ENCODE measurements at regions not wholly inside any gene's neighbourhood (a gene's known extent, or its start where the extent isn't known, plus 50 kb on each side); places are given as distances from the start of the nearest gene placed in this dataset.

DNA sequence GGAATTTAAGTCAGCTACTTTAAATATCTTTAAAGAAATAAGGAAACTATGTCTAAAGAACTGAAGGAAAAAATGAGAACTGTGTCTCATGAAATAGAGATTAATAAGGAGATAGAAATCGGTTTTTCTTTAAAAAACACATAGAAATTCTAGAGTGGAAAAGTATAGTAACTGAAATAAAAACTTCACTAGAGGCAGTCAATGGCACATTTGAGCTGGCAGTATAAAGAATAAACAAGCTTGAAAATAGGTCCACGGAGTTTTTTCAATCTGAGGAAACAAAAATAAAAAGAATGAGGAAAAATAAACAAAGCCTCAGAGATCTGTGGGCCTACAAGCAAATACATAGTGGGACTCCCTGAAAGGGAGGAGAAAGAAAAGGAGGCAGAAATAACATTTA, 127.5 kb downstream of the TWIST2 start:
- H3K9me3 ChIP-seq: no peaks in the 10 kb centered on the region
- intact Hi-C loops (cut with DNase I; ENCODE audit: low total_unique reads): no loop called here
- peaks cover 0 to 14% (median 4%) of the 10 kb centered on the region in 4 donors for H3K4me1 ChIP-seq
- no peak overlapping the region for H3K4me3 ChIP-seq
- TF ChIP-seq, protein P1, sequence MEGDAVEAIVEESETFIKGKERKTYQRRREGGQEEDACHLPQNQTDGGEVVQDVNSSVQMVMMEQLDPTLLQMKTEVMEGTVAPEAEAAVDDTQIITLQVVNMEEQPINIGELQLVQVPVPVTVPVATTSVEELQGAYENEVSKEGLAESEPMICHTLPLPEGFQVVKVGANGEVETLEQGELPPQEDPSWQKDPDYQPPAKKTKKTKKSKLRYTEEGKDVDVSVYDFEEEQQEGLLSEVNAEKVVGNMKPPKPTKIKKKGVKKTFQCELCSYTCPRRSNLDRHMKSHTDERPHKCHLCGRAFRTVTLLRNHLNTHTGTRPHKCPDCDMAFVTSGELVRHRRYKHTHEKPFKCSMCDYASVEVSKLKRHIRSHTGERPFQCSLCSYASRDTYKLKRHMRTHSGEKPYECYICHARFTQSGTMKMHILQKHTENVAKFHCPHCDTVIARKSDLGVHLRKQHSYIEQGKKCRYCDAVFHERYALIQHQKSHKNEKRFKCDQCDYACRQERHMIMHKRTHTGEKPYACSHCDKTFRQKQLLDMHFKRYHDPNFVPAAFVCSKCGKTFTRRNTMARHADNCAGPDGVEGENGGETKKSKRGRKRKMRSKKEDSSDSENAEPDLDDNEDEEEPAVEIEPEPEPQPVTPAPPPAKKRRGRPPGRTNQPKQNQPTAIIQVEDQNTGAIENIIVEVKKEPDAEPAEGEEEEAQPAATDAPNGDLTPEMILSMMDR (IDR thresholded peaks at IDR 0.05): no peak
- peaks cover 0 to 12% of the 10 kb centered on the region in 2 donors for H3K27me3 ChIP-seq
- H3K36me3 ChIP-seq: no peaks in the 10 kb centered on the region
- no peak overlapping the region for H3K27ac ChIP-seq
- no peak for DNase-seq

DNA sequence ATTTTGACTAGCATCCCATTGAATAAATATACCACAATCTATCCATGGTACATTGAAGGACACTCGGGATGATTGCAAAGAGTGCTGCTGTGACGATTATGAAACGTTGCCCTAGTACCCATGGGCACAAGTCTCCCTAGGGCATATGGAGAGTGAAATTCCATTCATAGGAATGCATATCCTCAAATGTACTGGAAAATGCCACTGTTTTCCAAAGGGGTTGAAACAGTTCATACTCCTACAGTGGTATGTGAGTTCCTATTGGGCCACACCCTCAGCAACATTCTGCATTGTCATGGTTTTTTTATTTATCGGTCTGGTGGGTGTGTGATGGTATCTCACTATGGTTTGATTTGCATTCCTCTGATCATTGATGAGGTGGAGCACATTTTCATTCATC, 130.6 kb downstream of the TWIST2 start:
- Histone ChIP-seq H3K9me3 (no peaks in the 10 kb centered on the region), H3K4me1 (peaks cover 0 to 12% (median 1%) of the 10 kb centered on the region in 4 donors), H3K27me3 (no peaks in the 10 kb centered on the region), H3K4me3 (no peak overlapping the region), H3K27ac (no peak overlapping the region), H3K36me3 (no peaks in the 10 kb centered on the region)
- DNase-seq: no peak
- TF ChIP-seq, protein P1 (IDR thresholded peaks at IDR 0.05): no peak
- intact Hi-C loops (cut with DNase I; ENCODE audit: low total_unique reads): no loop called here

DNA sequence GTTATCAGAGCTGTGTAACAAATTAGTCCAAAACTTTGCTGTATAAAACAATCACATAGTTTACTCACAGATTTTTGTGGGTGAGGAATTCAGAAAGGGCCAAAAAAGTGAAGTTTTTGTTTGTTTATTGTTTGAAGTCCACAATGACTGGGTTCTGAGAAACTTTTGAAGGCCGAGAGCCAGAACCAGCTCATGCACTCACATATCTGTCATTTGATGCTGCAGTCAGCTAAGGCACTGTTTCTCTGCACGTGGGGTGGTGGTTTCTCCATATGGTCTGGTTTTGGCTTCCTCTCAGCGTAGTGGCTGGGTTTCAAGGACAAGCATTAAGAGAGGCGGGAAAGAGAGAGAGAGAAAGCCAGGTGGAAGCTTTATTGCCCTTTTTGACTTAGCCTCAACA, 131.8 kb downstream of the TWIST2 start:
- H3K27me3 ChIP-seq: no peaks in the 10 kb centered on the region
- TF ChIP-seq, protein P1 (IDR thresholded peaks at IDR 0.05): no peak
- H3K27ac ChIP-seq: no peak overlapping the region
- intact Hi-C loops (cut with DNase I; ENCODE audit: low total_unique reads): no loop called here
- H3K36me3 ChIP-seq: no peaks in the 10 kb centered on the region
- H3K9me3 ChIP-seq: no peaks in the 10 kb centered on the region
- H3K4me3 ChIP-seq: no peak overlapping the region
- H3K4me1 ChIP-seq: peaks cover 0 to 4% (median 0%) of the 10 kb centered on the region in 4 donors
- no peak for DNase-seq

DNA sequence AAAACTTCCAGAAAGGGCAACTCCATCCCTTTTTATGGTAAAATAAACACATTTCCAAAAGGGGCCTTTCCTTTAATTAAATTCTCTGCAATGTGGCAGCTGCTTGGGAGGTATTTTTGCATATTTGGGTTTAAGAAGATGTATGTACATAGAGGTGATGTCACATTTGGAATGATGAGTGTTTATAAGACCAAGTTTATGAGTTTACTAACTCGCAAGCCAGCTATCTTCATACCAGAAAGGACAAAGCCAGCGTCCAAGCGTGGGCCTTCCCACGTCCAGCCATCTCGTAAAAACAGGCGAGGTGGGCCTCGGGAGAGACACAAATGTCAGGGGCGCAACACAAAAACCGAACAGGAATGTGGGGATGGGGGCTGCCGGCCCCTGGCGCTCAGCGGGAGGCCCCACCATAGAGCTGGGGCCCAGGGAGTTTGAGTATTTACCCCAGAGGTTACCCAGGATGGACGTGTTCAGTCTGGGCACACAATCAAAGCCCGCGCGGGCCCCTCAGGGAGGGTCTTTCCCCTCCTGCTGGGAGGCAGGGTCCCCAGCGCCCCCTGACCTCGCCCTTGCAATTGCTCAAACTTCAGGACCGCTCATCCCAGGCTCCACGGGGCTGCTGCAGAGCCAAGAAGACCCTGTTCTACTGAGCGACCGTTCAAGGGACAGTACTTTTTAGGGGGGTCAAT, 137.3 kb downstream of the TWIST2 start:
- DNase-seq: peak in 1 of 2 donors; percentile 38
- H3K36me3 ChIP-seq: no peaks in the 10 kb centered on the region
- no peaks in the 10 kb centered on the region for H3K4me1 ChIP-seq
- intact Hi-C loops (cut with DNase I; ENCODE audit: low total_unique reads): no loop called here
- no peak overlapping the region for H3K4me3 ChIP-seq
- no peak overlapping the region for H3K27ac ChIP-seq
- H3K27me3 ChIP-seq: peaks cover 0 to 13% of the 10 kb centered on the region in 2 donors
- H3K9me3 ChIP-seq: no peaks in the 10 kb centered on the region
- TF ChIP-seq, protein P1 (IDR thresholded peaks at IDR 0.05): no peak

DNA sequence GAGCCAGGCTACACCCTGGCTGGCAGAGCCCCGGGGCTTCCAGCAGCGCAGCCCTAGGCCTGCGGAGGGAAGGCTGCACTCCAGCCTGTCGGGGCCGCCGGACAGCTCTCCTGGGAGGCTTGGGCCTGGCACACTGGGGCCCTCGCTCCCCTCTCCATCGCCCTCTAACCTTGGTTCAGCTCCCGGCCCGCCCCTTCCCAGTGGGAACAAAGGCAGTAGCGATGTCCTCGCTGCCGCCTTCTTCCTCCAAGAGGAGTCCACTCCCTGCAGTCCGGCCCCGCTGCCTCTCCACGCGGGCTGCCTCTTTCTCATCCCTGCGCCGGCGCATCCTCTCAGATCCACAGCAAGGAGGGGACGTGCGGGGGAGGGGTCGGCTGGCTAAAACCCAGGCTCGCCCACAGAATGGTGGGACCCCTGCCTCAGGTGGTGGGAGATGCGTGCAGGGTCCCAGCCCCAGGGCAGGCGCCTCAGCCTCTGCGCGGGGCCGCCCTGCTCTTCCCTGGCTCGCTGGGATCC, 138.1 kb downstream of the TWIST2 start:
- DNase-seq: peak in 1 of 2 donors; percentile 54
- Histone ChIP-seq H3K36me3 (no peaks in the 10 kb centered on the region), H3K4me1 (no peaks in the 10 kb centered on the region), H3K27me3 (peaks cover 0 to 13% of the 10 kb centered on the region in 2 donors), H3K9me3 (no peaks in the 10 kb centered on the region), H3K27ac (no peak overlapping the region), H3K4me3 (no peak overlapping the region)
- TF ChIP-seq, protein P1 (IDR thresholded peaks at IDR 0.05): no peak
- intact Hi-C loops (cut with DNase I; ENCODE audit: low total_unique reads): no loop called here

Measured in tibial artery (tissue), 4 donors.